Transverse colon (tissue), 4 donors: ENCODE measurements at regions not wholly inside any gene's neighbourhood (a gene's known extent, or its start where the extent isn't known, plus 50 kb on each side); places are given as distances from the start of the nearest gene placed in this dataset.

ENCODE experiments used
- DNase-seq: peaks from one replicate; pipeline ENCODE4 v3.0.0-alpha.2; 2019
- H3K27ac ChIP-seq, 4 donors: fragments of 200-600 bp; sonication (generic); 2 replicates each; pipeline ENCODE4 v1.5.1; 2016 to 2018; ENCODE audit warnings: inconsistent platforms in 4 of 4
- H3K27me3 ChIP-seq: fragments of 200-600 bp; sonication (generic); 2 replicates; pipeline ENCODE4 v1.5.1; 2017; ENCODE audit warnings: inconsistent platforms
- H3K36me3 ChIP-seq, 4 donors: fragments of 200-600 bp; sonication (generic); 2 replicates each; pipeline ENCODE4 v1.5.1; 2017 to 2019; ENCODE audit warnings: inconsistent platforms in 4 of 4
- H3K4me1 ChIP-seq, 4 donors: fragments of 200-600 bp; sonication (generic); 2 replicates each; pipeline ENCODE4 v1.5.1; 2017 to 2020; ENCODE audit warnings: inconsistent platforms in 4 of 4
- H3K4me3 ChIP-seq, 4 donors: fragments of 200-600 bp; sonication (generic); 1 replicate in 1 of 4; 2 replicates in 3 of 4; pipeline versions ENCODE4 v1.5.1 to v1.6.1; 2017 to 2019; ENCODE audit warnings: inconsistent platforms in 4 of 4
- H3K9me3 ChIP-seq, 2 donors: fragments of 200-600 bp; sonication (generic); 2 replicates each; pipeline ENCODE4 v1.5.1; 2017 to 2019; ENCODE audit warnings: inconsistent platforms in 2 of 2
- EP300 ChIP-seq: sonication (generic); formaldehyde crosslinking; IDR thresholded peaks from one replicate; pipeline ENCODE4 v1.6.1; 2017; ENCODE audit warnings: antibody characterized with exemption, low read depth
- POLR2A ChIP-seq: fragments of 450-650 bp; IDR thresholded peaks from one replicate; pipeline ENCODE4 v1.6.1; 2016; ENCODE audit warnings: antibody characterized with exemption, mild to moderate bottlenecking, moderate library complexity
- POLR2AphosphoS5 ChIP-seq, 3 donors: sonication (generic); formaldehyde crosslinking; IDR thresholded peaks; one replicate each; pipeline ENCODE4 v1.6.1; 2016; ENCODE audit warnings: antibody characterized with exemption in 3 of 3
- WGBS, 2 donors: methylation state at CpG; one replicate each; pipeline ENCODE4 v1.1.5; 2018; ENCODE audit warnings: low coverage in 1 of 2; 5-methylcytosine and 5-hydroxymethylcytosine counted together
- in situ Hi-C, 4 donors: fragments of 200-750 bp; cut with MboI; loops; one replicate each; pipeline versions ENCODE4 v1.15.0 to v1.15.1; 2017; ENCODE audit warnings: low sequenced_read_pairs in 3 of 4, low pct_ligation_motif_present in 1 of 4, low pct_unique_long_range_greater_than_20kb in 1 of 4
- intact Hi-C: fragments of 100-400 bp; cut with DNase I; formaldehyde crosslinking; loops from one replicate; pipeline ENCODE4 v1.15.1; 2023; ENCODE audit warnings: low total_unique reads
- TF ChIP-seq, protein P1 (sequence below), 5 experiments: fragments of 200-600 bp in 3 of 5; fragments of 450-650 bp in 2 of 5; sonication (generic) in 3 of 5; IDR thresholded peaks; 1 replicate in 2 of 5; 2 replicates in 3 of 5; pipeline ENCODE4 v1.5.1; 2016 to 2017; ENCODE audit warnings: antibody characterized with exemption in 5 of 5, inconsistent platforms in 3 of 5, mild to moderate bottlenecking in 2 of 5, moderate library complexity in 1 of 5

DNA sequence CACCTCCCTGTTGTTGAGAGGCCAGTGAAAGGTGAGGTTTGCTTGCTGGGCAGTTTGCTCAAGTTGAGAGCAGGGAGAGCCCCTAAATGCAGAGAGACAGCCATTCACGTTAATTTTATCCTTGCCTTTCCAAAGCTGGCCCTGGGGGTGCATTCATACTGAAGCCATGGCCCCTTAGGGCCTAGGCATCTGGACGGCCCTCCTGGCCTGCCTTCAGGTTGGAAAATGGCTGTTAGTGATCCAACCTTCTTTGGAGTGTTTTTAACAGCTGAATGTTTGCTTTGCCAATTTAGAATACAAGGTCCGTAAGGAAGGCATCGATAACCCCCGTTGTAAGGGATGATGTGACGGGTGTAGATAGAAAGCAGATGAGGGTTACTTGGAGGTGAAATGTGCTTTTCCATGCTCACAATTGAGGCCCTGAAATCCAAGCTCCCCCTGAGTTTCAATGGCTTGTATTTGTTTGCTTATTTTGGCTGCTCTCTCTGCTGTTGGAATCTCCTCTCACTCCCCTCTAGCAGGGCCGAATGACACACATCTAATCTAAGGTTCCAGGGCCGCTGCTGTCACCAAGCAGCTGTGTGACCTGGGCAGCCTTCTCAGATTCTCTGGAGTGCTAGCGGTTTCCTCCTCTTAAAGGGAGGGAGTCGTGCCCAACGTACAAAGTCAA, 171.6 kb upstream of the MKI67 start:
- Histone ChIP-seq H3K4me3 (no peak overlapping the region), H3K4me1 (no peaks in the 10 kb centered on the region), H3K27me3 (no peaks in the 10 kb centered on the region), H3K27ac (no peak overlapping the region), H3K9me3 (no peaks in the 10 kb centered on the region), H3K36me3 (no peaks in the 10 kb centered on the region)
- TF ChIP-seq EP300: no peak
- TF ChIP-seq POLR2AphosphoS5 (IDR thresholded peaks at IDR 0.05): no peak
- TF ChIP-seq, protein P1, sequence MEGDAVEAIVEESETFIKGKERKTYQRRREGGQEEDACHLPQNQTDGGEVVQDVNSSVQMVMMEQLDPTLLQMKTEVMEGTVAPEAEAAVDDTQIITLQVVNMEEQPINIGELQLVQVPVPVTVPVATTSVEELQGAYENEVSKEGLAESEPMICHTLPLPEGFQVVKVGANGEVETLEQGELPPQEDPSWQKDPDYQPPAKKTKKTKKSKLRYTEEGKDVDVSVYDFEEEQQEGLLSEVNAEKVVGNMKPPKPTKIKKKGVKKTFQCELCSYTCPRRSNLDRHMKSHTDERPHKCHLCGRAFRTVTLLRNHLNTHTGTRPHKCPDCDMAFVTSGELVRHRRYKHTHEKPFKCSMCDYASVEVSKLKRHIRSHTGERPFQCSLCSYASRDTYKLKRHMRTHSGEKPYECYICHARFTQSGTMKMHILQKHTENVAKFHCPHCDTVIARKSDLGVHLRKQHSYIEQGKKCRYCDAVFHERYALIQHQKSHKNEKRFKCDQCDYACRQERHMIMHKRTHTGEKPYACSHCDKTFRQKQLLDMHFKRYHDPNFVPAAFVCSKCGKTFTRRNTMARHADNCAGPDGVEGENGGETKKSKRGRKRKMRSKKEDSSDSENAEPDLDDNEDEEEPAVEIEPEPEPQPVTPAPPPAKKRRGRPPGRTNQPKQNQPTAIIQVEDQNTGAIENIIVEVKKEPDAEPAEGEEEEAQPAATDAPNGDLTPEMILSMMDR (IDR thresholded peaks at IDR 0.05): no peak
- TF ChIP-seq POLR2A: no peak
- no peak for DNase-seq
- 60 to 69% methylated on average over 1 to 11 of the region's 11 CpGs for WGBS, 2 donors
- in situ Hi-C loops: no loop called here
- intact Hi-C loops: no loop called here

- no peaks in the 10 kb centered on the region for H3K9me3 ChIP-seq
- no peak for DNase-seq
- TF ChIP-seq POLR2AphosphoS5 (IDR thresholded peaks at IDR 0.05): no peak
- TF ChIP-seq, protein P1 (IDR thresholded peaks at IDR 0.05): no peak
- no peak for TF ChIP-seq POLR2A
- no peak for TF ChIP-seq EP300
- 60 to 71% methylated on average over 4 of the region's 4 CpGs for WGBS, 2 donors
- no peaks in the 10 kb centered on the region for H3K27me3 ChIP-seq
- in situ Hi-C loops: no loop called here
- H3K4me3 ChIP-seq: no peak overlapping the region
- intact Hi-C loops: no loop called here
- no peak overlapping the region for H3K27ac ChIP-seq
- H3K36me3 ChIP-seq: no peaks in the 10 kb centered on the region
- H3K4me1 ChIP-seq: no peaks in the 10 kb centered on the region
These were observed 172.4 kb upstream of the MKI67 start for GRCh38 chr10:128298587-128298986.

GRCh38 chr10:128300290-128300824, 174.1 kb upstream of the MKI67 start:
- Histone ChIP-seq H3K4me1 (no peaks in the 10 kb centered on the region), H3K27me3 (no peaks in the 10 kb centered on the region), H3K9me3 (no peaks in the 10 kb centered on the region), H3K36me3 (no peaks in the 10 kb centered on the region), H3K4me3 (no peak overlapping the region), H3K27ac (no peak overlapping the region)
- WGBS, 2 donors: 49% methylated on average over 13 of the region's 13 CpGs; no CpG with 5 or more reads in 1 of the 2 donors
- no peak for DNase-seq
- TF ChIP-seq, protein P1 (IDR thresholded peaks at IDR 0.05): no peak
- TF ChIP-seq POLR2A (no peak), EP300 (no peak), POLR2AphosphoS5 (IDR thresholded peaks at IDR 0.05) (no peak)
- intact Hi-C loops (no loop called here), in situ Hi-C loops (no loop called here)

DNA sequence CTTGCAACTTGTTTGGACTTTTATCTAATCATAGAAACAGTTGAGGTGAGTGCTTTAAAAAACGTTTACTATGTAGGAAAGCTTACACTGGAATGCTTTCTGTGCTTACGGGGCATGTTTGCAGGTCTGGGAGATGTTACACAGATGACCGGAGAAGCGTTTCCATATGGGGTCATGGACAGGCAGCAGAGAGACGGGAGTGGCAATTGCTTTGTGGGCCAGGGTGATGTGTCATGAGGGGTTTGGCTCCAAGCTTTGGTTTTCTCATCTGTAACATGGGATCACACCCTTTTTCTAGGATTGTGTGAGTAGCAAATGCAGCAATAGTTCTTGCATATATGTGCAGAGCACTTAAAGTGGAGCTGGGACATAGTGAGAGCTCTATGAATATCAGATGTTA, 174.8 kb upstream of the MKI67 start:
- Histone ChIP-seq H3K4me3 (no peak overlapping the region), H3K27me3 (no peaks in the 10 kb centered on the region), H3K27ac (no peak overlapping the region), H3K4me1 (no peaks in the 10 kb centered on the region), H3K36me3 (no peaks in the 10 kb centered on the region), H3K9me3 (no peaks in the 10 kb centered on the region)
- intact Hi-C loops: no loop called here
- 65 to 71% methylated on average over 5 of the region's 5 CpGs for WGBS, 2 donors
- no peak for DNase-seq
- TF ChIP-seq EP300 (no peak), POLR2AphosphoS5 (IDR thresholded peaks at IDR 0.05) (no peak), POLR2A (no peak)
- TF ChIP-seq, protein P1 (IDR thresholded peaks at IDR 0.05): no peak
- in situ Hi-C loops: no loop called here
